ENCODE measurements at regions not wholly inside any gene's neighbourhood (a gene's known extent, or its start where the extent isn't known, plus 50 kb on each side); places are given as distances from the start of the nearest gene placed in this dataset.

GRCh38 chr2:17318013-17318412 is 200.2 kb downstream of the RAD51AP2 start:
- H3K4me3 ChIP-seq: no peak overlapping the region
- peaks cover 0 to 4% (median 0%) of the 10 kb centered on the region in 4 donors for H3K4me1 ChIP-seq
- no peak overlapping the region for H3K27ac ChIP-seq
- TF ChIP-seq EP300 (IDR thresholded peaks at IDR 0.05) (no peak), CTCF (IDR thresholded peaks at IDR 0.05) (no peak), POLR2A (IDR thresholded peaks at IDR 0.05) (no peak)
- no peaks in the 10 kb centered on the region for H3K9me3 ChIP-seq
- 48 to 50% methylated on average over 2 of the region's 2 CpGs for WGBS, 2 donors
- DNase-seq (ENCODE audit: low spot score in 2 of 2): no peak
- H3K36me3 ChIP-seq: no peaks in the 10 kb centered on the region
- H3K27me3 ChIP-seq: no peaks in the 10 kb centered on the region

GRCh38 chr2:17317439-17317976 is 200.7 kb downstream of the RAD51AP2 start:
- Histone ChIP-seq H3K36me3 (no peaks in the 10 kb centered on the region), H3K27me3 (no peaks in the 10 kb centered on the region), H3K27ac (no peak overlapping the region), H3K4me1 (peaks cover 0 to 4% (median 0%) of the 10 kb centered on the region in 4 donors), H3K4me3 (no peak overlapping the region), H3K9me3 (no peaks in the 10 kb centered on the region)
- TF ChIP-seq EP300 (IDR thresholded peaks at IDR 0.05) (no peak), CTCF (IDR thresholded peaks at IDR 0.05) (no peak), POLR2A (IDR thresholded peaks at IDR 0.05) (no peak)
- no peak for DNase-seq (ENCODE audit: low spot score in 2 of 2)
- WGBS, 2 donors: 46 to 50% methylated on average over 5 of the region's 5 CpGs

- Histone ChIP-seq H3K27me3 (no peaks in the 10 kb centered on the region), H3K4me3 (no peak overlapping the region), H3K4me1 (peaks cover 0 to 7% (median 0%) of the 10 kb centered on the region in 4 donors), H3K36me3 (no peaks in the 10 kb centered on the region), H3K27ac (no peak overlapping the region), H3K9me3 (no peaks in the 10 kb centered on the region)
- no peak for DNase-seq (ENCODE audit: low spot score in 2 of 2)
- TF ChIP-seq POLR2A (IDR thresholded peaks at IDR 0.05) (no peak), EP300 (IDR thresholded peaks at IDR 0.05) (no peak), CTCF (IDR thresholded peaks at IDR 0.05) (no peak)
- 79 to 85% methylated on average over 4 of the region's 4 CpGs for WGBS, 2 donors
These were observed 205.0 kb downstream of the RAD51AP2 start for GRCh38 chr2:17313261-17313660.

GRCh38 chr2:17311771-17312511 is 206.3 kb downstream of the RAD51AP2 start:
- Histone ChIP-seq H3K27me3 (no peaks in the 10 kb centered on the region), H3K4me3 (no peak overlapping the region), H3K4me1 (peaks cover 0 to 4% (median 0%) of the 10 kb centered on the region in 4 donors), H3K27ac (no peak overlapping the region), H3K9me3 (no peaks in the 10 kb centered on the region), H3K36me3 (no peaks in the 10 kb centered on the region)
- TF ChIP-seq EP300 (IDR thresholded peaks at IDR 0.05): no peak
- no peak for TF ChIP-seq POLR2A (IDR thresholded peaks at IDR 0.05)
- TF ChIP-seq CTCF (IDR thresholded peaks at IDR 0.05): no peak
- no peak for DNase-seq (ENCODE audit: low spot score in 2 of 2)
- 65 to 78% methylated on average over 1 of the region's 1 CpG for WGBS, 2 donors

- Histone ChIP-seq H3K27ac (no peak overlapping the region), H3K9me3 (no peaks in the 10 kb centered on the region), H3K4me1 (peaks cover 0 to 4% (median 0%) of the 10 kb centered on the region in 4 donors), H3K4me3 (no peak overlapping the region), H3K27me3 (no peaks in the 10 kb centered on the region), H3K36me3 (no peaks in the 10 kb centered on the region)
- WGBS, 2 donors: 87 to 97% methylated on average over 2 of the region's 2 CpGs
- DNase-seq (ENCODE audit: low spot score in 2 of 2): no peak
- TF ChIP-seq POLR2A (IDR thresholded peaks at IDR 0.05): no peak
- no peak for TF ChIP-seq CTCF (IDR thresholded peaks at IDR 0.05)
- TF ChIP-seq EP300 (IDR thresholded peaks at IDR 0.05): no peak
These were observed 207.1 kb downstream of the RAD51AP2 start for GRCh38 chr2:17311106-17311619.
